Heart right ventricle (tissue), 16 donors: ENCODE measurements at regions not wholly inside any gene's neighbourhood (a gene's known extent, or its start where the extent isn't known, plus 50 kb on each side); places are given as distances from the start of the nearest gene placed in this dataset.

Experiments used
- ATAC-seq, 8 donors: fragments of 200-7000 bp; cut with Tn5 transposase; one replicate each; pipeline ENCODE4 v1.9.1; 2020; ENCODE audit warnings: mild to moderate bottlenecking in 8 of 8, moderate library complexity in 8 of 8, moderate number of reproducible peaks in 1 of 8
- DNase-seq, 2 donors: peaks; one replicate each; pipeline ENCODE4 v3.0.0-alpha.2; 2020
- H3K27ac ChIP-seq, 10 donors: fragments of 200-600 bp; sonication (generic) in 2 of 10; one replicate each; pipeline versions ENCODE4 v1.5.0 to v1.8.0; 2020 to 2022; ENCODE audit warnings: mild to moderate bottlenecking in 3 of 10
- H3K27me3 ChIP-seq, 7 donors: fragments of 200-600 bp; one replicate each; pipeline ENCODE4 v1.8.0; 2021 to 2022; ENCODE audit warnings: mild to moderate bottlenecking in 2 of 7
- H3K36me3 ChIP-seq, 9 donors: fragments of 200-600 bp; sonication (generic) in 1 of 9; one replicate each; pipeline versions ENCODE4 v1.5.0 to v1.8.0; 2020 to 2022; ENCODE audit warnings: mild to moderate bottlenecking in 2 of 9
- H3K4me1 ChIP-seq, 9 donors: fragments of 200-600 bp; sonication (generic) in 1 of 9; one replicate each; pipeline versions ENCODE4 v1.5.0 to v1.8.0; 2020 to 2022; ENCODE audit warnings: mild to moderate bottlenecking in 4 of 9
- H3K4me3 ChIP-seq, 10 donors: fragments of 200-600 bp; sonication (generic) in 2 of 10; one replicate each; pipeline versions ENCODE4 v1.5.0 to v1.8.0; 2020 to 2022; ENCODE audit warnings: mild to moderate bottlenecking in 7 of 10, moderate library complexity in 2 of 10
- H3K9me3 ChIP-seq, 11 donors: fragments of 200-600 bp in 10 of 11; sonication (generic) in 2 of 11; one replicate each; pipeline versions ENCODE4 v1.5.0 to v1.8.0; 2013 to 2022; ENCODE audit warnings: mild to moderate bottlenecking in 2 of 11, control low read depth in 1 of 11, moderate library complexity in 1 of 11
- WGBS, 2 donors: extraction: QIAGEN DNeasy Blood & Tissue Kit; methylation state at CpG; one replicate each; pipeline ENCODE4 v1.1.7; 2013; ENCODE audit warnings: inconsistent platforms in 1 of 2; 5-methylcytosine and 5-hydroxymethylcytosine counted together
- intact Hi-C, 10 donors: fragments of 100-400 bp; cut with DNase I; formaldehyde crosslinking; loops; one replicate each; pipeline versions ENCODE4 v1.11.1 to v1.14.2; 2022
- TF ChIP-seq, protein P1 (sequence below), 9 donors: fragments of 200-600 bp; sonication (generic) in 2 of 9; IDR thresholded peaks; one replicate each; pipeline versions ENCODE4 v1.5.0 to v1.8.0; 2021 to 2022; ENCODE audit warnings: antibody characterized with exemption in 9 of 9, mild to moderate bottlenecking in 5 of 9, moderate library complexity in 1 of 9
- donor health status: Arrhythmogenic right ventricular cardiomyopathy.
- donor health status: ischemic (EF 13 %, LVEDD 7.1; RV severe dilation, severe dysfunction).
- donor health status: healthy with polysubstance abuse.
- donor health status: DM: no; HTN: yes; CAD: no.
- donor health status: DM: no; HTN: no; CAD: no.
- donor health status: ischemic (EF 25% LVEDD 6.9; RV normal size, moderate dysfunction).
- donor health status: ischemic (EF 25% LVEDD 5.7; RV mildly dilated, moderate dysfunction).
- donor health status: healthy.
- donor health status: DM: yes; HTN: yes; CAD: no.
- donor health status: Ischemic cardiomyopathy.
- donor health status: ischemic (EF 35%, LVEDD 5.7; RV mildly dilated, moderate dysfunction).
- donor health status: nonischemic (EF 11% LVEDD 7.7; RV severe dilation, severe dysfunction).
- donor health status: DM: yes; HTN: yes; CAD: no.
- donor health status: PGD.
- donor health status: ischemic (EF 29% LVEDD 5.4; RV normal size, mild dysfunction).
- donor health status: nonischemic (EF 23%, LVEDD 6.1; RV moderate dilation, normal function).

DNA sequence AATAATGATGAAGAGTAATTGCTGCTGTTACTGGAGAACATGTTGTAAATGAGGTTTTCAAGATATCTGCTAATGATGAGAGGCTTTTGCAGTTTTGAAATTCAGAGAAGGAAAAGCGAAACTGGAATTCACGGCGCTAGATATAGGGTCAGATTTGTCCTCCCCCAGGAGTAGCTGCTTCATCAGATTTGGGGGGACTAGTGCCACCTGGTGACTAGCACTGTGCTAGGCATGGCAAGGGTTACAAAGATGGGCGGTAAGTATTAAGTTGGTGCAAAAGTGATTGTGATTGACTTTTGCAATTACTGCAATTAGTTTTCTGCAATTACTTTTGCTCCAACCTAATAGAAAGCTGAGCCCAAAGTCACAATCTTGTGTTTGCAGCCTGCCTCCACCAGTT, 879.9 kb upstream of the TENM4 start:
- Histone ChIP-seq H3K4me3 (no peak overlapping the region), H3K27ac (no peak overlapping the region), H3K9me3 (no peaks in the 10 kb centered on the region), H3K27me3 (no peaks in the 10 kb centered on the region), H3K36me3 (no peaks in the 10 kb centered on the region), H3K4me1 (no peaks in the 10 kb centered on the region)
- intact Hi-C loops = no loop called here
- TF ChIP-seq, protein P1, sequence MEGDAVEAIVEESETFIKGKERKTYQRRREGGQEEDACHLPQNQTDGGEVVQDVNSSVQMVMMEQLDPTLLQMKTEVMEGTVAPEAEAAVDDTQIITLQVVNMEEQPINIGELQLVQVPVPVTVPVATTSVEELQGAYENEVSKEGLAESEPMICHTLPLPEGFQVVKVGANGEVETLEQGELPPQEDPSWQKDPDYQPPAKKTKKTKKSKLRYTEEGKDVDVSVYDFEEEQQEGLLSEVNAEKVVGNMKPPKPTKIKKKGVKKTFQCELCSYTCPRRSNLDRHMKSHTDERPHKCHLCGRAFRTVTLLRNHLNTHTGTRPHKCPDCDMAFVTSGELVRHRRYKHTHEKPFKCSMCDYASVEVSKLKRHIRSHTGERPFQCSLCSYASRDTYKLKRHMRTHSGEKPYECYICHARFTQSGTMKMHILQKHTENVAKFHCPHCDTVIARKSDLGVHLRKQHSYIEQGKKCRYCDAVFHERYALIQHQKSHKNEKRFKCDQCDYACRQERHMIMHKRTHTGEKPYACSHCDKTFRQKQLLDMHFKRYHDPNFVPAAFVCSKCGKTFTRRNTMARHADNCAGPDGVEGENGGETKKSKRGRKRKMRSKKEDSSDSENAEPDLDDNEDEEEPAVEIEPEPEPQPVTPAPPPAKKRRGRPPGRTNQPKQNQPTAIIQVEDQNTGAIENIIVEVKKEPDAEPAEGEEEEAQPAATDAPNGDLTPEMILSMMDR (IDR thresholded peaks at IDR 0.05) = no peak
- DNase-seq = no peak
- no peak for ATAC-seq
- WGBS, 2 donors = 71 to 80% methylated on average over 4 of the region's 4 CpGs

GRCh38 chr11:80320226-80320625, 879.4 kb upstream of the TENM4 start:
- intact Hi-C loops = no loop called here
- no peak overlapping the region for H3K27ac ChIP-seq
- no peak for ATAC-seq
- H3K9me3 ChIP-seq = no peaks in the 10 kb centered on the region
- 73 to 77% methylated on average over 1 of the region's 1 CpG for WGBS, 2 donors
- TF ChIP-seq, protein P1 (IDR thresholded peaks at IDR 0.05) = no peak
- no peaks in the 10 kb centered on the region for H3K4me1 ChIP-seq
- no peaks in the 10 kb centered on the region for H3K36me3 ChIP-seq
- no peak overlapping the region for H3K4me3 ChIP-seq
- DNase-seq = no peak
- H3K27me3 ChIP-seq = no peaks in the 10 kb centered on the region

DNA sequence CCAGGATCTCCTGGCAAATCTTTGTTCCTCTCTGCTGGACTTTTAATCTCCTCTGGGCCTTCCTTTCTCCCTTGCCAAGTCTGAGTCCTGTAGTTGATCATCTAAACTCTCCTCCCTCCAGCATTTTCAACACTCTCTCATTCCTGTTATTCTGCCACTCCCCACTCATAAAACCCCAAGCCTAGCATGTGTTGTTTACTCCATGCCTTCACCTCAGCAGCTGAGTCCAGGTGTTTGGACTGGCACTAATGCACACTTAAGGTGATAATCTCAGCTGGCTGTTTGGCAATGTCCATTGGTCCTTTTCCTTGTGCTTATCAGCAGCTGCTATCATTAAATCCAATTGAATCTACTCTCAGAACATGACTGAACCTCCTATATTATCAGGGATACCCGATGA, 876.8 kb upstream of the TENM4 start:
- H3K9me3 ChIP-seq = no peaks in the 10 kb centered on the region
- H3K27ac ChIP-seq = no peak overlapping the region
- TF ChIP-seq, protein P1 (IDR thresholded peaks at IDR 0.05) = no peak
- H3K36me3 ChIP-seq = no peaks in the 10 kb centered on the region
- DNase-seq (no peak), ATAC-seq (no peak)
- H3K4me3 ChIP-seq = no peak overlapping the region
- intact Hi-C loops = no loop called here
- no peaks in the 10 kb centered on the region for H3K27me3 ChIP-seq
- WGBS, 2 donors = 79 to 90% methylated on average over 1 of the region's 1 CpG
- H3K4me1 ChIP-seq = no peaks in the 10 kb centered on the region

DNA sequence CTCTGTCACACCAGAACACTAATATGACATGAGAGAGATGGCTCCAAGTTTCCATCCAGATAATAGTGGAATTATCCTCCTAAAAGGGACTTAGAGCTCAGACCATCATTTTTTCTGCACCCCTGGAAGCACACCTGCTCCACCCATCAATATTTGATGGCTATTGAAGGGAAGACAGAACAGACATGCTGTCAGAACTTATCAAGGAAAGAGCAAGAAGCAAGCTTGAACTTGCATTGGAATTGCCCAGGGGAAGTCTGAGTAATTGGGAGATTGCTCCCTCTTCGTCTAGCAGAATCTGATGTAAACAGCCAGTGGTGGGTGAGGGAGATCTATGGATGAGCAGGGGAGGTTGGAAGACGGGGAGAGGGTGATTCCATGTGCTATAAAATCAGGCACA, 874.4 kb upstream of the TENM4 start:
- Histone ChIP-seq H3K9me3 (no peaks in the 10 kb centered on the region), H3K4me1 (no peaks in the 10 kb centered on the region), H3K36me3 (no peaks in the 10 kb centered on the region), H3K4me3 (no peak overlapping the region), H3K27ac (no peak overlapping the region), H3K27me3 (no peaks in the 10 kb centered on the region)
- intact Hi-C loops = no loop called here
- WGBS, 2 donors = 45 to 51% methylated on average over 2 of the region's 2 CpGs
- DNase-seq (no peak), ATAC-seq (no peak)
- TF ChIP-seq, protein P1 (IDR thresholded peaks at IDR 0.05) = no peak

- ATAC-seq = no peak
Observed at GRCh38 chr11:80309301-80309700, 868.5 kb upstream of the TENM4 start.

More at GRCh38 chr11:80309301-80309700, 868.5 kb upstream of the TENM4 start:
- Histone ChIP-seq H3K36me3 (no peaks in the 10 kb centered on the region), H3K9me3 (no peaks in the 10 kb centered on the region), H3K4me1 (no peaks in the 10 kb centered on the region), H3K27me3 (no peaks in the 10 kb centered on the region), H3K27ac (no peak overlapping the region), H3K4me3 (no peak overlapping the region)
- no peak for DNase-seq
- TF ChIP-seq, protein P1 (IDR thresholded peaks at IDR 0.05) = no peak
- intact Hi-C loops = no loop called here
